Stimulated activated CD4-positive, alpha-beta T cell treated with anti-CD3 and anti-CD28 coated beads, Interleukin-4, amount 100 ng/mL, for 48 hours (primary cell): ENCODE measurements at regions not wholly inside any gene's neighbourhood (a gene's known extent, or its start where the extent isn't known, plus 50 kb on each side); places are given as distances from the start of the nearest gene placed in this dataset.

Experiments used
- DNase-seq, 2 donors: peaks; one replicate each; pipeline ENCODE4 v3.0.0-alpha.2; 2020; ENCODE audit warnings: low read depth in 2 of 2

DNA sequence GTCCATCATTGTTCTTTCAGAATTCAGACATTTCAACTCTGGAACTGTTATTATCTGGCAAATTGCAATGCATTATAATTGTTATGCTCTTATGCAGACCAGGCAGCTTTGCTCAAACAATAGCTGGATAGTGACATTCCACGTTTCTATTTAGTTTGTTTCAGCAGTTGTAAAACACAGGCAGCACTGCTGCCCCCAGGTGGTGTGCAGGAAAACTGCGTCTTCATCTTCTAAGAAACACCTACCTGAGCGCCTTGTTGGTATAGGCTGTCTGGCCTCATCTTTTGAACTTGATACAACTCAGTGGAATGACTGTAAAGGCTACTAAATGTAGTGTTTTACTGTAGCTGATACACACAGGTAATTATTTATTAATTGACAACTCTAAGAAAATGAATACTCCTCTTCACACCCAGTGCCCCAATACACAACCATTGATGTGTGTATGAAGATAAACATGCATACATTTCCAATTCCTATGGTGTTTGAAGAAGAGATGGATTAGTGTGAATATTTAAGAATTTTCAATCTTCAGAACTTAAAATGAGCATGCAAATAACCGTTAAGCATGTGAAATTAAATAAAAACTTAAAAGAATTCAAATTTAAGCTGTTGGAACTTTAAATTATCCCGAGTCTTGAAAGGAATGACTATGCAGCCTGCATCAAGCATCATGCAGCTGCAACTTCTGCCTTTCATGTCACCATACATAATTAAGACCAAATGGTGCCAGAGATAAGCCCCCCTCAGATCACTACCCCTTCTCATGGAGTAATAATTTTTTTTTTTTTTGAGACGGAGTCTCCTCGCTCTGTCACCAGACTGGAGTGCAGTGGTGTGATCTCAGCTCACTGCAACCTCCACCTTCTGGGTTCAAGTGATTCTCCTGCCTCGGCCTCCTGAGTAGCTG lies 85.6 kb downstream of the CD8B2 start:
- DNase-seq = peak in 1 of 2 donors; percentile 18

DNA sequence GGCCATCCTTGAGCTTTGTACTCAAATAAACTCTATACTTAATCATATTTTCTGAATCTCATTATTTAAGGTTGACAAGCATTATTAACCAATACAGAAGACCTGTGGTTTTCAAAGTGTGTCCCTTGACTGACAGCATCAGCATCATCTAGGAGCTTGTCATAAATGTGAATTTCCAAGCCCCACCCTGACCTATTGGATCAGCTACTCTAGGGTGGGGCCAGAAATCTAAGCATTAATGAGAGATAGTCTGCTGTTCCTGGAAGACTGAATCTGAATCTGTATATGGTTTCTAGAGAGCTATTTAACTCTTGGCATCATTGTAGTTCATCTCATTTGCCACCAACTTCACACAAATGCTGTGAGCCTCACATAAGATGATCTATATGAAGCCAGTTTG lies 86.6 kb downstream of the CD8B2 start:
- DNase-seq = no peak

DNA sequence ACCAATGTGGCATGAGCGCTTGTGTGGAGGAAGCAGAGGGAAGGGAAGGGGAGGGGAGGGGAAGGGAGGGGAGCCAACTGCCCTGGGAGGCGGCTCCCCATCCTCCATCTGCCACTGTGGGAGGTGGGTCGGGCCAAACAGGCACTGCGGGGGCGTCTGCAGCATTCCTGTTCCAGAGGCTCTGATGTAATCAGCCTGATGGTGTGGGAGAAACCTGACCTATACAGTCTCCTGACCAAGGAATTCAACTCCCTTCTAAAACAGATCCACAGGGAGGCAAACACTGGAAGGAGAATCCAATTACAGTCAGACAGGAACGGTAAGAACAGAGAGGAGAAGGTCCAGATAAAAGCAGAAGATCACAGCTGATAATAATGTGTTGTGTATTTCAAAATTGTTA lies 88.8 kb downstream of the CD8B2 start:
- DNase-seq = no peak

DNA sequence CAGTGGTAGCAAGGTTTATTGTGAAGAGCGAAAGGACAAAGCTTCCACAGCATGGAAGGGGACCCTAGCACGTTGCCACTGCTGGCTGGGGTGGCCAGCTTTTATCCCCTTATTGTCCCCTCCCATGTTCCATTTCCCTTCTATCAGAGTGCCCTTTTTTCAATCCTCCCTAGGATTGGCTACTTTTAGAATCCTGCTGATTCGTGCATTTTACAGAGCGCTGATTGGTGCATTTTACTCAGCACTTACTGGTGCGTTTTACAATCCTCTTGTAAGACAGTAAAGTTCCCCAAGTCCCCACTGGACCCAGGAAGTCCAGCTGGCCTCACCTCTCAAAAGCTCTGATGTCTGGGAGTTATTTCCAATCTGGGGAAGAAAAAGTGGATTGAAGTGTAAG lies 90.1 kb downstream of the CD8B2 start:
- DNase-seq = no peak

DNA sequence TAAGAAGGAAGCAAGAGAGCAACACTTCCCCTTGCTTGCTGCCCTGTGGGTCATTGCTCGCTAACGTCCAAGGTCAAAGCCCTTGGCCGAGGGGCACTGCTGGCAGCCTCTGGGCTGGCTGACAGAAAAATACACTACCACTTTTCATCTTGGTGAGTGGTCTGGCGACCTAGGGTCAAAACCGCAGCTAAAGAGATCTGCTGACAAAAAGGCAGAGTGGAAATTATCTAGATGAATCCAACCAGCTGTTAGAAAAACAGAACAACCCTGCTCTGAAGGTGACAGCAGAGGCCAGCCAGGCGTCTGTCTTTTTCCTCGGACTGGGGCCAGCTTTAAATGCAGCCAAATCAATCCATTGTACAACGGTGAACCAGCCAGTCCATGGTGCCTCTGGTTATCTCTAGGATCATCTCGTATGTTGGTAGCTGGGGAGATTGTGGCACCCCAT lies 92.6 kb downstream of the CD8B2 start:
- no peak for DNase-seq

DNA sequence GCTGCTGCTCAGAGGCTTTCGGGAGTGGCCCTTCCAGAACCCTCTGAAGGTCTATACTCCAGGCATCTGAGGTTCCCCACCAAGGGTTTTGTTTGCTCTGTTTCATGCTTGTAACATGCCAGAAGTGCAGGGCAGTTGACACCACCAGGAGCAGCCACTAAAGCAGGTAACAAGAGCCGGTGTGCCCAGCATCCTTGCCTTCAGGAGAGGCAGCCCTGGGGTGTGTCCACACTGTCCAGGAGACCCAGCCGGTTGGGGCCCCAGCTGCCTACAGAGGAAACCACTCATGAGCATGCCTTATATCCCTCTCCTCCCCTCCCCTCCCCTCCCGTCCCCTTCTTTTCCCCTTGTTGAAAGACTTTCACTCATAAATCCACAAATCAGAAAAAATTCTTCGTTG lies 93.1 kb downstream of the CD8B2 start:
- no peak for DNase-seq

DNA sequence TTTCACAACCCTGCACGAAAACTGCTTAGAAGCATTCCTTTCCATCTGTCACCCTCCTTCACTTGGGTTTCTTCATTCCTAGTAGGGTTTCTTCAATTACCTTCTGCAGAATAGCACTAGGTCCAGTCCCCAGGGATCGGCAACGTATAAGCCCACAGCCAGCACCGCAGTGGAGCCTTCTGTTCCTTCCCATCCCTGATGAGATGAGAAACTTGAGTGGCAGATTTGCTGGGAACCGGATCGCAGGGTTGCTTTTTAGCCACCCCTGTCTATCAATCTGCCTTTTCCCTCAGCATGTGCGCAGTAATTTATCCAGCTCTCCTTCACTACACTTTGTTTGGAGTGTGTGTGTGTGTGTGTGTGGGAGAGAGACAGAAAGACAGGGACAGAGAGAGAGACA lies 94.2 kb downstream of the CD8B2 start:
- no peak for DNase-seq

DNA sequence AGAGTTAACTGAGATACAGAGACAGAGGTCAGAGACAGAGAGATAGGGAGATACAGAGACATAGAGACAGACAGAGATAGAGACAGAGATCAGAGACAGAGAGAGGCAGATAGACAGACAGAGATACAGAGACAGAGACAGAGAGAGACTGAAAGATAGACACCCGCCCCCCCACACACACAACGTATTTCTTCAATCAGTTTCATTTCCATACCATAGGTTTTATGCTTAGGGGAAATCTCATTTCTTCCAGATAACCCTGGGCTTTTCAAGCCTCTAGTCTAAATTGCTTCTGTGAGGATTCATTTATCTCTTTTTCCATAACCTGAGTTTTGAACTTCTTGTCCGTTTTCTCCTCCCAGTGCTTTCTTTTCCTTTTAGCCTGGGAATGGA lies 94.6 kb downstream of the CD8B2 start:
- no peak for DNase-seq

DNA sequence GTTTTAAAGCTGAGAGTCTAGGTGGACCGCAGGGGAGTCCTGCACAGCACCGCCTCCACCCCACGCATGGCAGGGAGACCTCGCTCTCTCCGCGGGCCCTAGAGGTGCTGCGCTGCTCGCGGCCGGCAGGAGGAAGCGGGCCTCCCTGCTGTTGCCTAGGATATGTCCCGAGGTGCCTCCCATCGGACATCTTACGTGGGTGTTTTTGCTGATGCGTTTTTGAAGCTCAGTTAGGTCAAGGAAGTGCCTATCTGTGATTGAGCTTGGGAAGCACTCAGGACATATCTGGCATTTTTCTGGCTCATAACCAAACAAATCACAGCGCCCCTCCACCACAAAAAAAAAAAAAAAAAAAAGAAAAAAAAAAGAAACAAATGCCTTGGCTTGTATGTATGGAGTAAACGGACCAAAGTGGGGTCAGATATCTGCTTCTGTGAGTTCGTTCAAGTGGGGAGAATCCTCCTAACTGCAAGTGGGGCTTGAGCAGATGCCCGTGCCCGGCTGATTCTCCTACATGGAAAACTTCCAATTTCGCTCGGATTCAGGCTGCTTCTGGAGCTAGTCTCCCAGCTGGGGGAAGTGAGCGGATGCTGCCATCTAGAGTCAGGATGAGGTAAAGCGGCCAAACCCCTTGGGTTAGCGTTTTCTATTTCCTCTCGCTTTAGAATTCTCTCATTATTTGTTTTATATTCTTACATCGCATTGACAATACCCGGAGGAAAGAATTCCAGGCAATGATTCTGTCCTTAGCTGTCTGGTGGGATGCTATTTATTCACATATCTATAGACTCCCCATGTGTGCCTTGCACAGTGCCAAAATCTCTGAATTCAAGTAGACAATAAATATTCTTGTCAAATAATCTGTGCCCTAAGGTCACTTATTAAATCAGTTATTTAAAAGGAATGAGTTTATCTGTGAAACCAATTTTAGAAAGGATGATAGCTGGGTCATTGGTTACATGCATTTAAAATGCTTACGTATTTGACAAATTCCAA lies 95.3 kb downstream of the CD8B2 start:
- DNase-seq = peak; percentile 37 to 45

DNA sequence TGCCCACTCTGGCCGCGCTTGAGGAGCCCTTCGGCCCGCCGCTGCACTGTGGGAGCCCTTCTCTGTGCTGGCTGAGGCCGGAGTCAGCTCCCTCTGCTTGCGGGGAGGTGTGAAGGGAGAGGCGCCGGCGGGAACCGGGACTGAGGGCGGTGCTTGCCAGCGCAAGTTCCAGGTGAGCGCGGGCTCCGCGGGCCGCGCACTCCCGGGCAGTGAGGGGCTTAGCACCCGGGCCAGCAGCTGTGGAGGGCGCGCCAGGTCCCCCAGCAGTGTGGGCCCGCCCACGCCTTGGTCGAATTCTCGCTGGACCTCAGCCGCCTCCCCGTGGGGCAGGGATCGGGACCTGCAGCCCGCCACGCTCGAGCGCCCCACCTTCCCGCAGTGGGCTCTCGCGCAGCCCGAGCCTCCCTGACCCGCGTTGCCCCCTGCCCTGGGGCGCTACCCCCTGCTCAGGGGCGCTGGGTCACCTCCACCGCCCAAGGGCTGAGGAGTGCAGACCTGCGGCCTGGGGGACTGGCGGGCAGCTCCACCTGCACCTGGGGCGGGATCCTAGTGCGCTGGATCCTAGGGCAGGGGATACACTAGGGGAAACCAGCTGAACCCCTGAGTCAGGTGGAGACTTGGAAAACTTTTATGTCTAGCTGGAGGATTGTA lies 97.3 kb downstream of the CD8B2 start:
- no peak for DNase-seq

DNA sequence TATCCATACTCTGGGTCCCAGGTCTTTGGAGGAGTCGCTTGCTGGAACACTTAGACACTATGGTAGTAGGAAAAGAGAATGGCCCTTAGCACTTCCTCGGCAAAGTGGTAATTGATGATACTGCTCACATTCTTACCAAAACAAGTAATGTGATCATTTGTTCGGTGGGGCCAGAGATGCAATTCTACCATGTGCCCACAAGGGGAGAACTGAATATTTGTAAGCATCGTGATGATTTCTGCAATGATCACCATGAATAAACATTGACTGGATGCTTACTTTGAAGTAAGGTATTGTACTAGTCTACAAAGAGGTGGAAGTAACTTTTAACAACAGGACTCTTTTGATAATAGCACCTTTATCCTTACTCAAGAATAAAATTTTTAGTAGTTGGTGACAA lies 109.7 kb downstream of the CD8B2 start:
- DNase-seq = no peak

DNA sequence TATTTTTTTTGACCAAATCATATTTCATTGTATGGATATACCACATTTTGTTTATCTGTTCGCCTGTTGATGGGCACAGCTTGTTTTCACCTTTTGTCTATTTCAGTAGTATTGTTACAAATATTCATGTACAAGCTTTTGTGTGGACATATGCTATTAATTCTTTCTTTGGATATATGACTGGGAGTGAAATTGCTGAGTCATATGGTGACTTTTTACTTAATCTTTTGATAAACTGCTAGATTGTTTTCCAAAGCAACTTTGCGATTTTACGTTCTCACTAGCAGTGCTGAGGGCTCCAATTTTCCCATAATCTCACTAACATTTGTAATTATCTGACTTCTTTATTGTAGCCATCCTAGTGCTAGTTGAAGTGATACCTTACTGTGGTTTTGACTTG lies 112.4 kb downstream of the CD8B2 start:
- no peak for DNase-seq

DNA sequence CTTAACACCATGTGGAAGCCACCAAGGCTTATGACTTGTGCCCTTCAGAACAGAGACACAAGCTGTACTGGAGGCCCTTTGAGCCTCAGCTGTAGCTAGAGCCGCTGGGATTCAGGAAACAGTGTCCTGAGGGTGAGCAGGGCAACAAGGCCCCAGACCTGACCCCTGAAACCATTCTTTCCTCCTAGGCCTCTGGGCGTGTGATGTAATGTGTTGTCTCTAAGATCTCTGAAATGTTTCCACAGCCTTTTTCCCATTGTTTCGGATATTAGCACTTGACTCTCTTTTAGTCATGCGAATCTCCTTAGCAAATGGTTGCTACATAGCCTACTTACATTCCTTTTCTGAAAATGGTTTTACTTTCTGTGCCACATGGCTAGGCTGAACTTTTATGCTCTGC lies 114.9 kb downstream of the CD8B2 start:
- DNase-seq = no peak

DNA sequence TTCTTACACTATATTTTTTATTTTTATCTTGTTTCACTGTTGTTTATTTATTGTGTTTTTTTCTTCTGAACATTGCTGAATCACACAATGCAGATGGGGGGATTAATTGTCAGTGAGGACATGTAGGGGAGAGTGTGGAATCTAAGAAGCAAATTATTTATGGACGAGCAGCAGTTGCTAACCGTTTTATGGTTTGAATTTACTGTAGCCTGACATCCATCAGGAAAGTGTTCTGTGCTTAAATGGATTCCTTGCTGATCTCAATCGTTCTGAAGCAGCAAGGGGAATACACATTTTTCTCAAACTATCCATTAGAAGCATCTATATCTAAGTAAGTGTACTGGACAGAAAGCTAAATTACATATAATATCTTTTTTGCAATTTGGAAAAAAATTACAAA lies 119.5 kb downstream of the CD8B2 start:
- no peak for DNase-seq

DNA sequence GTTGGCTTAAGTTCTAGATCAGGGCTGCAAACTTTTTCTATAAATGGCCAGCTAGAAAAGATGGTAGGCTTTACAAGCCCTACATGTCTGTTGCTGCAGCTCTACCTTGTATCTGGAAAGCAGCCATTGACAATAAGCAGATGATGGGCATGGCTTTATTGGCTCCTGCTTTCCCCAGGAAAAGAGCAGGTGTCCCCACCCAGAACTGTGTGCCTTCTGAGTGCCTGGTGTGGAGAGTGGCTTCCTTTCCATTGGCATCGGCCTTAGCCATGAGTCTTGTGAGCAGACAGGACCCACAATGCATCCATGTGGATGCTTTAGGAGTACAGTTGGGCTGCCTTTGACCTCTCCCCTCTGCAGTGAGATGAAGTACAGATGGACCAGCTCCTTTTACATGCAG lies 120.2 kb downstream of the CD8B2 start:
- DNase-seq = no peak

DNA sequence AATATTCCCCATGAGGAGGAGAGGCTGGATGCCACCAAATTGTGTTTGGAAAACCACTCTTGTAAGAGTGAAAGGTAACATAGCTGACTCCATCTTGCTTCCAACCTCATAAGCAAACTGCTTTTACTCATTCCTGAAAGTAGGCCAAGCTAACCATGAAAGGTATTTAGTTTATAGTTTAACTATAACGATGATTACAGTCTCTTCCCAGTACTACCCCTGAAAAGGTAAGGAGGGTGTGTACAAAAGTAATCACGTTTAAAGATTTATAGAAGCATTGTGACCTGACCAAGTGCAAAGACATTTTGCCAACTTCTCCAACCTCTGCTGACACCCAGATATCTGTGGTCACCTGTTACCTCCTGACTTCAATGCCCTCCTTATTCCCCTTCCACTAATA lies 122.6 kb downstream of the CD8B2 start:
- no peak for DNase-seq

DNA sequence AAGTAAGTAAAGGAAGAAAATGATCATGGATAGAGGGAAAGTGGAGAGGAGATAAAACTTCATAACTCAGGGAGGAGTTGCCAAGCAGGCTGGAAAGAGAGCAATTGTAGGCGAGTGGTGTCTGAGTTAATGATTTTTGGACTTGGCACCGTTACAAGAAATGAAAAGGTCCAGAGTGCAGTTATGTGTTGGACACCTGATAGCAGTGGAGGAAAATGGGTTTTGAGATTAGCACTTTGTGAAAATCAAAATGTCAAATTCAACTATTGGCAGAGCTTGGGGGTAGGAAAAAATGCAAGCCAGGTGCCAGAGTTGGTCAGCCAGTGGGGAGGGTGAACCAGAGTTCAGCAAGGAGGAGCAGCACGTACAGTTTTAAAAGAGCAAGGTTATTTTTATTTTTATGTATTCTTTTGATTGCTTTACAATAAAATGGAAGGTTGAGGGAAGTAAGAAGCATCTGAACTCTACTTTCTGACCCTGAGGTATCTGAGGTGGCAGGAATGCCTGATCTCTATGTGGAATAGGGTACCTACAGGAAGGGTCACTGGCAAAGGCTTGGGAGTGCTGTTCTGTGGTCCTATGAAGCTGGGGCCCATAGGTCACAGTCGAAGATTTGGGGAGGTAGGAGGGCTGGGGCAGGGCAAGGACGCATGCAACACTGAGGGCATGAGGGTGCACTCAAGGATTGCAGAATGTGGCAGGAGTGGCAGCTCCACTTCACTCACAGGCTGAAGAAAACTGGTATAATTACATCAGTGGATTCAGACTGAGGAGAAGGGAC lies 127.5 kb downstream of the CD8B2 start:
- DNase-seq = no peak

DNA sequence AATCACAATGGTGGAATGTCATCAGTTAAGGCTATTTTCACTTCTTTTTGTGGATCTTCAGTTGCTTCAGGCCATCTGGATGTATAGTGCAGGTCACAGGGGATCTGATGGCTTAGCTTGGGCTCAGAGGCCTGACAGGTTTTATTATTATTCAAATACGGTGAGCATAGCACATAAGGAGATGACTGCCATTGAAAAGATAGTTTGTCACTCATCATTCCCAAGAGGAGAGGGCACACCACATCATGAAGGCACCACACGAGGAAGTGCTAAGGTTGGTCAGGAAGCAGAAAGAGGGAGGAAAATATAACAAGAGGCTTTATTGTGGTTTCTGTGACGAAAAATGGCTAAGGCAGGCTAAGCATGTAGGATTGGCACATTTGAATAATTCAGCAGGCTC lies 131.4 kb downstream of the CD8B2 start:
- no peak for DNase-seq

DNA sequence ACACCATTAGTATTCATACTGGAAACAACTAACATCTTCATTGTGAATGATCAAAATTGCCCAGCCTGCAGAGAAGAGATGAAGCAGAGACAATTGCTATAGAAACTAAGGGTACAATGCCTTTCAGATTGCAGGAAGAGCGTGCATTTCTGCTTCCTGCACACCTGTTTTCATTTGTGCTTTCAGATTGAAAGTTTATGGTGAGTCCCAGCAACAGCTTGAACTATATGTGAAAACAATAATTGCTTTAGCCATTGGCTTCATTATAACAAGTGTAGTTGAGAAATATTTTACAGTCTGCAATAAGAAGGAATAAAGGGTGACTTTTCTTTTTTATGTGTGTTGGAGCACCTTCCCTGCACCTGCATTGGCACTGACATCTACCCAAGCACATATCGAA lies 136.3 kb downstream of the CD8B2 start:
- no peak for DNase-seq

DNA sequence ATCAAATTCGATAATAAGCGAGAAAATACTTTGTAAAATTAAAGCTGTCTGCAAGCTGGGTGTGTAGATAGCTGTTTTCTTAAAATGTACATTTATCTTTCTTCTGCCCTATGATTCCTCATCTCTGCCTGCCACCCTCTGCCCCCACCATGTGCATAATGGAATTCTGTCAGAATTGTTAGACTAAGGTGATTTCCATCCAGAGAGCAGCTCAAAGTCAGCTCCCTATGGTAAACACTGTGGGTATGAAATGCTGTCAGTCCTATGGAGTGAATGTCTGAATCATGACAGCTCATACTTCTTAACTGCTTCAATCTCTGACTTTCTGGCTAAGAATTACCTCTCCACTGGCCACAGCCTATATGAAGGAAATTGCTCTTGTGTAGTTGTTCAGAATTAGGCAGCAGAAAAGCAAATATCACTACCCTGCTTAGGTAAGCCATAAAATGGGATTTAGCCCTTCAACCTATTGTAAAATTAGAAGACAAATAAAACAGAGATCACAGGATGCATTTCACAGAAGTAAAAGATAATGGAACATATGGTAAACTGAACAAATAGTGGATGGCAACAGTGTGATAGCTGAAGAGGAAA lies 137.7 kb downstream of the CD8B2 start:
- no peak for DNase-seq

DNA sequence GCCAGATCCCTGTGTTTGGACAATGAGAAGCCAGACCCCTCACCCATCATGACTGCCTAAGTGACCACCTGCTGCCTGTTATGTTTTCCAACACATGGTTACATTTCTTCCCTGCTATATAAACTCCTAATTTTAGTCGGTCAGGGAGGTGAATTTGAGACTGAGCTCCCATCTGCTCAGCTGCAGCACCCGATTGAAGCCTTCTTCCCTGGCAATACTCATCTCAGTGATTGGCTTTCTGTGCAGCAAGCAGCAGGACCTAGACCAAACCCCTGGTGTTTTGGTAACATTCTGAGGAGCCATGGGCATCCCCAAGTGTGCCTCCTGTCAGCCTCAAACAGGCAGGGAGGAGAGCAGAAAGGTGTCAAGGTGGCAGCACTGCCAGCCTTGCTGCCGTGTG lies 141.2 kb downstream of the CD8B2 start:
- no peak for DNase-seq
